Spinal cord (tissue), 9 donors: ENCODE measurements at regions not wholly inside any gene's neighbourhood (a gene's known extent, or its start where the extent isn't known, plus 50 kb on each side); places are given as distances from the start of the nearest gene placed in this dataset.
A peak's percentile ranks its signal among the peaks of the same experiment; 100 is the strongest.

Experiments used
- DNase-seq, 6 donors: peaks; one replicate each; pipeline versions ENCODE4 v3.0.0 to v3.0.0-alpha.2; 2013 to 2015; ENCODE audit warnings: low spot score in 6 of 6, low read depth in 4 of 6
- H3K27ac ChIP-seq: one replicate; pipeline ENCODE4 v1.5.1; 2013; ENCODE audit warnings: low read depth, low read length, control low read depth
- H3K27me3 ChIP-seq: one replicate; pipeline ENCODE4 v1.6.1; 2013; ENCODE audit warnings: low read length; ENCODE audit not compliant: control insufficient read depth, insufficient read depth
- H3K36me3 ChIP-seq: one replicate; pipeline ENCODE4 v1.6.1; 2013; ENCODE audit warnings: low read length; ENCODE audit not compliant: control insufficient read depth, insufficient read depth
- H3K4me1 ChIP-seq: one replicate; pipeline ENCODE4 v1.6.1; 2013; ENCODE audit warnings: low read length; ENCODE audit not compliant: control insufficient read depth, insufficient read depth
- H3K4me3 ChIP-seq: one replicate; pipeline ENCODE4 v1.5.1; 2013; ENCODE audit warnings: low read depth, low read length, control low read depth
- H3K9me3 ChIP-seq: one replicate; pipeline ENCODE4 v1.6.1; 2013; ENCODE audit warnings: low read length; ENCODE audit not compliant: control insufficient read depth, insufficient read depth
- WGBS: methylation state at CpG from one replicate; pipeline ENCODE4 v1.1.5; 2013; ENCODE audit warnings: missing lambda C conversion rate; ENCODE audit not compliant: insufficient coverage; 5-methylcytosine and 5-hydroxymethylcytosine counted together
- donor health status: healthy.

GRCh38 chr2:62415019-62415431, 91.0 kb downstream of the TMEM17 start:
- Histone ChIP-seq H3K27me3 (no peaks in the 10 kb centered on the region), H3K36me3 (no peaks in the 10 kb centered on the region), H3K4me3 (no peak overlapping the region), H3K9me3 (peaks cover 1% of the 10 kb centered on the region), H3K27ac (no peak overlapping the region), H3K4me1 (peaks cover 10% of the 10 kb centered on the region)
- DNase-seq = no peak
- WGBS = 80% methylated on average over 4 of the region's 4 CpGs

GRCh38 chr2:62413116-62413663, 92.8 kb downstream of the TMEM17 start:
- Histone ChIP-seq H3K27ac (no peak overlapping the region), H3K9me3 (no peaks in the 10 kb centered on the region), H3K27me3 (no peaks in the 10 kb centered on the region), H3K4me3 (no peak overlapping the region), H3K4me1 (peaks cover 17% of the 10 kb centered on the region), H3K36me3 (no peaks in the 10 kb centered on the region)
- no peak for DNase-seq
- 88% methylated on average over 4 of the region's 7 CpGs for WGBS

GRCh38 chr2:62412347-62412742, 93.7 kb downstream of the TMEM17 start:
- H3K36me3 ChIP-seq = no peaks in the 10 kb centered on the region
- H3K9me3 ChIP-seq = no peaks in the 10 kb centered on the region
- no peak overlapping the region for H3K4me3 ChIP-seq
- H3K27me3 ChIP-seq = no peaks in the 10 kb centered on the region
- H3K27ac ChIP-seq = no peak overlapping the region
- no CpG with 5 or more reads among the region's 4 CpGs for WGBS
- H3K4me1 ChIP-seq = peaks cover 17% of the 10 kb centered on the region
- peak in 2 of 6 donors; percentile 1 to 21 for DNase-seq

GRCh38 chr2:62410926-62411456, 95.0 kb downstream of the TMEM17 start:
- Histone ChIP-seq H3K27ac (peak overlapping the region; percentile 80), H3K4me1 (peaks cover 17% of the 10 kb centered on the region), H3K4me3 (no peak overlapping the region), H3K36me3 (no peaks in the 10 kb centered on the region), H3K9me3 (no peaks in the 10 kb centered on the region), H3K27me3 (no peaks in the 10 kb centered on the region)
- DNase-seq = no peak
- WGBS = 56% methylated on average over 2 of the region's 2 CpGs

- no peaks in the 10 kb centered on the region for H3K9me3 ChIP-seq
- H3K4me3 ChIP-seq = no peak overlapping the region
- DNase-seq = peak in 4 of 6 donors; percentile 7 to 87 (median 42)
- H3K27me3 ChIP-seq = no peaks in the 10 kb centered on the region
- H3K36me3 ChIP-seq = no peaks in the 10 kb centered on the region
- peaks cover 17% of the 10 kb centered on the region for H3K4me1 ChIP-seq
- H3K27ac ChIP-seq = no peak overlapping the region
- 64% methylated on average over 8 of the region's 9 CpGs for WGBS
Observed at GRCh38 chr2:62410015-62410453, 96.0 kb downstream of the TMEM17 start.

GRCh38 chr2:62409442-62409841, 96.6 kb downstream of the TMEM17 start:
- no peak overlapping the region for H3K4me3 ChIP-seq
- no peaks in the 10 kb centered on the region for H3K9me3 ChIP-seq
- H3K27ac ChIP-seq = no peak overlapping the region
- H3K4me1 ChIP-seq = peaks cover 17% of the 10 kb centered on the region
- H3K36me3 ChIP-seq = no peaks in the 10 kb centered on the region
- no peaks in the 10 kb centered on the region for H3K27me3 ChIP-seq
- DNase-seq = no peak
- WGBS = no CpG with 5 or more reads among the region's 2 CpGs

- Histone ChIP-seq H3K4me1 (peaks cover 17% of the 10 kb centered on the region), H3K36me3 (no peaks in the 10 kb centered on the region), H3K4me3 (no peak overlapping the region), H3K27me3 (no peaks in the 10 kb centered on the region), H3K9me3 (no peaks in the 10 kb centered on the region), H3K27ac (no peak overlapping the region)
- 91% methylated on average over 6 of the region's 10 CpGs for WGBS
- DNase-seq = peak in 1 of 6 donors; percentile 3
Observed at GRCh38 chr2:62408241-62408677, 97.7 kb downstream of the TMEM17 start.

- H3K9me3 ChIP-seq = no peaks in the 10 kb centered on the region
- DNase-seq = no peak
- H3K4me3 ChIP-seq = no peak overlapping the region
- H3K36me3 ChIP-seq = no peaks in the 10 kb centered on the region
- WGBS = 82% methylated on average over 6 of the region's 6 CpGs
- H3K27me3 ChIP-seq = no peaks in the 10 kb centered on the region
- H3K27ac ChIP-seq = no peak overlapping the region
- H3K4me1 ChIP-seq = peaks cover 17% of the 10 kb centered on the region
Observed at GRCh38 chr2:62407838-62408237, 98.2 kb downstream of the TMEM17 start.

- Histone ChIP-seq H3K4me3 (no peak overlapping the region), H3K9me3 (no peaks in the 10 kb centered on the region), H3K36me3 (no peaks in the 10 kb centered on the region), H3K27ac (no peak overlapping the region), H3K4me1 (peaks cover 17% of the 10 kb centered on the region), H3K27me3 (no peaks in the 10 kb centered on the region)
- no peak for DNase-seq
- WGBS = 94% methylated on average over 5 of the region's 7 CpGs
Observed at GRCh38 chr2:62407401-62407800, 98.6 kb downstream of the TMEM17 start.

- Histone ChIP-seq H3K4me1 (peaks cover 13% of the 10 kb centered on the region), H3K27ac (no peak overlapping the region), H3K9me3 (no peaks in the 10 kb centered on the region), H3K27me3 (no peaks in the 10 kb centered on the region), H3K4me3 (no peak overlapping the region), H3K36me3 (no peaks in the 10 kb centered on the region)
- DNase-seq = no peak
- WGBS = 85% methylated on average over 3 of the region's 3 CpGs
Observed at GRCh38 chr2:62406573-62407043, 99.4 kb downstream of the TMEM17 start.
